ENCODE measurements at regions not wholly inside any gene's neighbourhood (a gene's known extent, or its start where the extent isn't known, plus 50 kb on each side); places are given as distances from the start of the nearest gene placed in this dataset.

DNA sequence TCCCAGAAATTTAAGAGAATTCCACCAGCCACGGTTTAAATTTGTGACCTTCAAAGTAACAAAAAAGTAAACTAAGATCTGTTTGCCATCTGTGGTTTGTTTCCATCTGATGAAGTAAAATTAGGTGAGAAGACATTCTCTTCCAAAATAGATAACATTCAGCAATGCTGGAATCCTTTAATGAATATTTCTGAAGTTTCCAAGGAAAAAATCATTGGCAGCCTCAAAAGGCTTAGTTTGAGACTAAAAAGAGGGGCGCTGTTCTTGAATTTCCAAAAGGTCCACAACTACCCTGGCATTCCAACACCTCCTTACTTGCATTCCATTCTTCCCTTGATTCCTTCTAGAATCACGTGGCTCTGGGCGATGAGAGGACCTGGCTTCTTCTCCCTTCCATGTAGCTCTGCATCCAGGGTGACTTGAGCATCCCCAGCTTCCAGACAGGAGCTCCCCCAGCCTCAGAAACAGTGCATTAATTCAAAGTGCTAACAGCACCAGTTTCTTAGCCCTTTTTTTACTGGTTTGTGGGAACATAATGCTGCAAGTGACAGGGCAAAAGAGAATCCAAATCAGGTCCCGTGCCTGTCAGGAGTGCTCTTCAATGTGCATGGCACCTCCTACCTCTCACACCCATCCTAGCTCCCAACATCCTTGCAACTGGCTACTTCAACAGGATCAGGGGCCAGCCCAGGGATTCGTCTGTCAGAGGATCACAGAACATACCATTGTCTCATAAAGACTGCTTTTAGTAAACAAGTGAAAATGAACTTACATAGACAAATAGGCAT, 191.5 kb upstream of the S1PR3 start:
- no peak overlapping the region for H3K4me3 ChIP-seq (replicated peaks; ENCODE audit: low read depth, low read length)
- TF ChIP-seq, protein P1, sequence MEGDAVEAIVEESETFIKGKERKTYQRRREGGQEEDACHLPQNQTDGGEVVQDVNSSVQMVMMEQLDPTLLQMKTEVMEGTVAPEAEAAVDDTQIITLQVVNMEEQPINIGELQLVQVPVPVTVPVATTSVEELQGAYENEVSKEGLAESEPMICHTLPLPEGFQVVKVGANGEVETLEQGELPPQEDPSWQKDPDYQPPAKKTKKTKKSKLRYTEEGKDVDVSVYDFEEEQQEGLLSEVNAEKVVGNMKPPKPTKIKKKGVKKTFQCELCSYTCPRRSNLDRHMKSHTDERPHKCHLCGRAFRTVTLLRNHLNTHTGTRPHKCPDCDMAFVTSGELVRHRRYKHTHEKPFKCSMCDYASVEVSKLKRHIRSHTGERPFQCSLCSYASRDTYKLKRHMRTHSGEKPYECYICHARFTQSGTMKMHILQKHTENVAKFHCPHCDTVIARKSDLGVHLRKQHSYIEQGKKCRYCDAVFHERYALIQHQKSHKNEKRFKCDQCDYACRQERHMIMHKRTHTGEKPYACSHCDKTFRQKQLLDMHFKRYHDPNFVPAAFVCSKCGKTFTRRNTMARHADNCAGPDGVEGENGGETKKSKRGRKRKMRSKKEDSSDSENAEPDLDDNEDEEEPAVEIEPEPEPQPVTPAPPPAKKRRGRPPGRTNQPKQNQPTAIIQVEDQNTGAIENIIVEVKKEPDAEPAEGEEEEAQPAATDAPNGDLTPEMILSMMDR (IDR thresholded peaks at IDR 0.05; ENCODE audit: low read depth, low read length, missing control alignments): no peak
- no peak for DNase-seq (ENCODE audit: extremely low read depth, low read depth)

DNA sequence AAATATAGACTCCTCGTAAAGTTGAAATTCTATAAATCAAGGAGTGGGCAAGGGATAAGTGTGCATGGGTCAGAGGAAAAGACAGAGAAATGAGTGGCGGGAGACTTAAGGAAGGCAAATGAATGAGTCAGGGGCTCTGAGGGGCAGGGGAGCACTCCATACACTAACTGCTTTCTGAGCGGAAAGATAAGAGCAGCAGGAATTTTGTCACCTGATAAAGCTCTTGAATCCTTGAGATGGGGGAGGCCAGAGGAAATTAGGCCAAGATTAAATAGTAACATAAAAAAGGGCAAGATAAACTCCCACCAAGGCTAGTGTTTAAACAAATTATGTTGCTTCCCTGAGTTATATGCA, 191.0 kb upstream of the S1PR3 start:
- H3K4me3 ChIP-seq (replicated peaks; ENCODE audit: low read depth, low read length): no peak overlapping the region
- TF ChIP-seq, protein P1 (IDR thresholded peaks at IDR 0.05; ENCODE audit: low read depth, low read length, missing control alignments): no peak
- no peak for DNase-seq (ENCODE audit: extremely low read depth, low read depth)

DNA sequence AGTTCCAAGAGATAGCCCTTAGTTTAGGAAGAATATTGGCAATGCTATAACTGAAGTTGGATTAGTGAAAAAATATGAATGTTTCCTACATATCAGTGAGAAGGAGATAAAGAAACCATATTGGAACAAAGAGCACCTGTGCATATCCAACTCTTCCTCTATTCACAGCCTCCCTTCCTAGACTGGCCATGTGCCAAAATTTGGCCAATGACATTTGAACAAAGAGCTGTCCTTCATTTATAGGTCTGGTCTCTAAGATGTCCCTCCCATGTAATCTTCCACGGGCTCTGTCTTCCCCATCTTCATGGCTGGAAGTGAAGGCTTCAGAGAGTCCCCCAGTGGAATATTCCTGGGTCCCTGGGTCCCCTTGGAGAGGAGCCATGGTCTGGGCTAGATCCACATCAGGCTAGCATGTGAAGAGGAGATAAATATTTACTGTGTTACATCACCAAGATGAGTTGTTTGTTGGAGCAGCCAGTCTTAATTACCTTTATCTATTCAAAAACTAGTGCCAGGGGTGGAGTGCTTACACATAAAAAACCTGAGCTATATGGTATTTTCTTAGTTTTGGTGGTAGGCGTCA, 190.0 kb upstream of the S1PR3 start:
- TF ChIP-seq, protein P1 (IDR thresholded peaks at IDR 0.05; ENCODE audit: low read depth, low read length, missing control alignments): no peak
- no peak overlapping the region for H3K4me3 ChIP-seq (replicated peaks; ENCODE audit: low read depth, low read length)
- no peak for DNase-seq (ENCODE audit: extremely low read depth, low read depth)

DNA sequence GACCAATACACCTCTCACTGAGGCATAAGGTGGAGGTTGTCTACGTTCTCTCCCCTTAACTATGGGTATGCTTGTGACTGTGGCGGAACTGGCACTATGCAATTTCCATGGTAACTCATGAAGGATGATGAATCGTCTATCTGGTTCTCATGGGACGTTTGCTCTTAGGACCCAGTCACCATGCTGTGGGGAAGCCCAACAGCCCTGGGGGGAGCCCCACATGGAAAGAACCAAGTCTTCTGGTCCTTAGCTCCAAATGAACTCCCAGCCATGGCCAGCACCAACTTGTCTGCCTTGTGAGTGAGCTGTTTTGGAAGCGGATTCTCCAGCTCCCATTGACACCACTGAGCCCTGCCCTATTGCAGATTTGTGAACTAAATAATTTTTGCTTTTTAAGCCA, 188.7 kb upstream of the S1PR3 start:
- TF ChIP-seq, protein P1 (IDR thresholded peaks at IDR 0.05; ENCODE audit: low read depth, low read length, missing control alignments): no peak
- H3K4me3 ChIP-seq (replicated peaks; ENCODE audit: low read depth, low read length): no peak overlapping the region
- DNase-seq (ENCODE audit: extremely low read depth, low read depth): no peak

DNA sequence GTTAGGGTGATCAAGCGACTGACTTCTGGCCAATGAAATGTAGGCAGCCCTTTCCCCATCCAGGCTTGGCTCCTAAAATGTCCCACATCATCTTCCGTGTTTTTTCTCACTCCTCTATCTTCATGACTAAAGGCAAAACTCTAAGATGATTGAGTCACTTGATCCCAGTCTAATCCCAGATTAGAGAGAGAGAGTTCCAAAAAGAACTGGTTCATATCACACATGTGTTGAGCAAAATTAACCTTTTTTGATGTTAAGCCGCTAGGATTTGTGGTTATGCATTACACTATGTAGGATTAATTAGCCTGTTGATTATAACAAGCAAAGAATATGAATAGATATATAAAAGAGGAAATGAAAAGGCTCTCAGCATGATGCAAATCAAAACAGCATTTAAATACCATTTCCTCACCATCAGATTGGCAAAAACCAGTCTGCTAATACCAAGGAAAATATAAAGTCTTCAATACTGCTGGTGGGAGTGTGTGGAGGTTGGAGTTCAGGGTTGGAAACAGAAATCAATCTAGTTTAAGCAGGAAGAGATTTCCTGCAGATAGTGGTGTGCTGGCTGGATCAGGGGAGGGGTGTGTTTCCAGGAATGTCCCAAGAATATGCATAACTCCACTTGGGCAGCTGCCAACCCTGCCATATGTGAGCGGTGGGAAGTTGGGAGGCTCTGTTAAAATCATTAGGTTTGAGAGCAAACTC, 187.6 kb upstream of the S1PR3 start:
- no peak for DNase-seq (ENCODE audit: extremely low read depth, low read depth)
- TF ChIP-seq, protein P1 (IDR thresholded peaks at IDR 0.05; ENCODE audit: low read depth, low read length, missing control alignments): no peak
- no peak overlapping the region for H3K4me3 ChIP-seq (replicated peaks; ENCODE audit: low read depth, low read length)

DNA sequence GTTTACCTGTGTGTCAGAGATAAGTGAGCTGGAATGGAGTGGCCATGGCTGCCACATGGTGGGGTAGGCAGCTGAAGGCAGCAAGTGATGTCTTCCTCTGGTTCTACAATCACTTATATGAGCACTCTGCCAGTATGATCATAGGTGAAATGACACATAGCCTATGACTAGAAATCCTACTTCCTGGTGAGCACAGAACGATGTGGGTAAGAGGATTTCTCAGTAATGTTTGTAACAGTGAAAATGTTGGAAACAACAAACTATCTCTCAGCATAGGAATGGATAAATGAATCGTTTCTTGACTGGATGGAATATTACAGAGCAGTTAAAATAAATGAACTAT, 187.0 kb upstream of the S1PR3 start:
- TF ChIP-seq, protein P1 (IDR thresholded peaks at IDR 0.05; ENCODE audit: low read depth, low read length, missing control alignments): no peak
- no peak overlapping the region for H3K4me3 ChIP-seq (replicated peaks; ENCODE audit: low read depth, low read length)
- DNase-seq (ENCODE audit: extremely low read depth, low read depth): no peak

Measured in HFF-Myc (cell line).